DND-41 (cell line): ENCODE measurements at regions not wholly inside any gene's neighbourhood (a gene's known extent, or its start where the extent isn't known, plus 50 kb on each side); places are given as distances from the start of the nearest gene placed in this dataset.

ENCODE experiments used
- ATAC-seq: fragments of 200-7000 bp; cut with Tn5 transposase; 3 replicates; pipeline ENCODE4 v1.9.1; 2021; ENCODE audit warnings: low read depth; ENCODE audit not compliant: insufficient read depth
- DNase-seq: peaks from one replicate; pipeline ENCODE4 v3.0.0-alpha.2; 2020
- H2AFZ ChIP-seq: 2 replicates; pipeline ENCODE4 v1.6.0; 2012; ENCODE audit warnings: low read depth, low read length
- H3K27ac ChIP-seq: 2 replicates; pipeline ENCODE4 v1.5.1; 2012; ENCODE audit warnings: low read length, inconsistent platforms
- H3K27me3 ChIP-seq: fragments of 200-600 bp; sonication (generic); 2 replicates; pipeline ENCODE4 v1.6.0; 2012; ENCODE audit warnings: low read length, mild to moderate bottlenecking, inconsistent platforms; ENCODE audit not compliant: insufficient read depth, poor library complexity
- H3K36me3 ChIP-seq: 2 replicates; pipeline ENCODE4 v1.5.1; 2012; ENCODE audit warnings: low read length, inconsistent platforms; ENCODE audit not compliant: insufficient read depth
- H3K4me1 ChIP-seq: 2 replicates; pipeline ENCODE4 v1.5.1; 2012; ENCODE audit warnings: mild to moderate bottlenecking, low read length; ENCODE audit not compliant: insufficient read depth
- H3K4me2 ChIP-seq: 2 replicates; pipeline ENCODE4 v1.6.0; 2012; ENCODE audit warnings: mild to moderate bottlenecking, moderate library complexity, low read length, inconsistent platforms; ENCODE audit not compliant: insufficient read depth
- H3K4me3 ChIP-seq, 2 experiments: fragments of 200-600 bp in 1 of 2; shearing (Covaris generic) in 1 of 2; 2 replicates each; pipeline ENCODE4 v1.5.1; 2012 to 2016; ENCODE audit warnings: inconsistent platforms in 2 of 2, low read length in 2 of 2, mild to moderate bottlenecking in 2 of 2, low read depth in 1 of 2, moderate library complexity in 1 of 2
- H3K79me2 ChIP-seq: 2 replicates; pipeline ENCODE4 v1.6.0; 2012; ENCODE audit warnings: low read length, inconsistent platforms; ENCODE audit not compliant: insufficient read depth
- H3K9ac ChIP-seq: 2 replicates; pipeline ENCODE4 v1.6.0; 2012; ENCODE audit warnings: low read depth, mild to moderate bottlenecking, inconsistent platforms, low read length, moderate library complexity
- H3K9me3 ChIP-seq: 2 replicates; pipeline ENCODE4 v1.5.1; 2012; ENCODE audit warnings: low read length, moderate library complexity, mild to moderate bottlenecking, inconsistent platforms; ENCODE audit not compliant: insufficient read depth, severe bottlenecking
- H4K20me1 ChIP-seq: 2 replicates; pipeline ENCODE4 v1.6.0; 2012; ENCODE audit warnings: low read length; ENCODE audit not compliant: insufficient read depth
- EZH2 ChIP-seq: IDR thresholded peaks from 3 replicates; pipeline ENCODE4 v1.6.1; 2012; ENCODE audit warnings: borderline replicate concordance, low read depth, mild to moderate bottlenecking, moderate library complexity, low read length, inconsistent platforms; ENCODE audit not compliant: severe bottlenecking
- TF ChIP-seq, protein P1 (sequence below): IDR thresholded peaks from 2 replicates; pipeline ENCODE4 v1.5.1; 2012; ENCODE audit warnings: borderline replicate concordance, low read length, moderate library complexity, mild to moderate bottlenecking; ENCODE audit not compliant: poor library complexity, severe bottlenecking; ENCODE audit errors: extremely low read depth

- H3K9ac ChIP-seq, result no peak overlapping the region
- TF ChIP-seq, protein P1, sequence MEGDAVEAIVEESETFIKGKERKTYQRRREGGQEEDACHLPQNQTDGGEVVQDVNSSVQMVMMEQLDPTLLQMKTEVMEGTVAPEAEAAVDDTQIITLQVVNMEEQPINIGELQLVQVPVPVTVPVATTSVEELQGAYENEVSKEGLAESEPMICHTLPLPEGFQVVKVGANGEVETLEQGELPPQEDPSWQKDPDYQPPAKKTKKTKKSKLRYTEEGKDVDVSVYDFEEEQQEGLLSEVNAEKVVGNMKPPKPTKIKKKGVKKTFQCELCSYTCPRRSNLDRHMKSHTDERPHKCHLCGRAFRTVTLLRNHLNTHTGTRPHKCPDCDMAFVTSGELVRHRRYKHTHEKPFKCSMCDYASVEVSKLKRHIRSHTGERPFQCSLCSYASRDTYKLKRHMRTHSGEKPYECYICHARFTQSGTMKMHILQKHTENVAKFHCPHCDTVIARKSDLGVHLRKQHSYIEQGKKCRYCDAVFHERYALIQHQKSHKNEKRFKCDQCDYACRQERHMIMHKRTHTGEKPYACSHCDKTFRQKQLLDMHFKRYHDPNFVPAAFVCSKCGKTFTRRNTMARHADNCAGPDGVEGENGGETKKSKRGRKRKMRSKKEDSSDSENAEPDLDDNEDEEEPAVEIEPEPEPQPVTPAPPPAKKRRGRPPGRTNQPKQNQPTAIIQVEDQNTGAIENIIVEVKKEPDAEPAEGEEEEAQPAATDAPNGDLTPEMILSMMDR, result no peak
- no peak for TF ChIP-seq EZH2
- no peak overlapping the region for H3K27ac ChIP-seq
- ATAC-seq, result no peak
- no peaks in the 10 kb centered on the region for H3K27me3 ChIP-seq
- H3K36me3 ChIP-seq, result no peaks in the 10 kb centered on the region
- H4K20me1 ChIP-seq, result no peaks in the 10 kb centered on the region
- no peaks in the 10 kb centered on the region for H3K79me2 ChIP-seq
- peaks cover 13% of the 10 kb centered on the region for H3K4me1 ChIP-seq
- no peak overlapping the region for H3K4me2 ChIP-seq
- H2AFZ ChIP-seq, result no peak overlapping the region
- DNase-seq, result no peak
- no peak overlapping the region for H3K4me3 ChIP-seq
- H3K9me3 ChIP-seq, result no peaks in the 10 kb centered on the region
Measured at GRCh38 chr11:127639916-127640315, 639.3 kb upstream of the KIRREL3 start.

GRCh38 chr11:127632976-127633680, 632.6 kb upstream of the KIRREL3 start:
- Histone ChIP-seq H3K4me1 (peaks cover 3% of the 10 kb centered on the region; the same call in 1 of the 2 replicates), H3K9me3 (no peaks in the 10 kb centered on the region), H3K9ac (no peak overlapping the region), H3K36me3 (no peaks in the 10 kb centered on the region), H3K4me2 (no peak overlapping the region), H3K79me2 (no peaks in the 10 kb centered on the region), H3K27me3 (no peaks in the 10 kb centered on the region), H3K27ac (no peak overlapping the region), H2AFZ (no peak overlapping the region), H4K20me1 (no peaks in the 10 kb centered on the region), H3K4me3 (no peak overlapping the region)
- no peak for ATAC-seq
- no peak for DNase-seq
- TF ChIP-seq, protein P1, result no peak
- no peak for TF ChIP-seq EZH2

- ATAC-seq (no peak), DNase-seq (no peak)
- no peak overlapping the region for H3K4me2 ChIP-seq
- H3K9ac ChIP-seq, result no peak overlapping the region
- no peaks in the 10 kb centered on the region for H3K9me3 ChIP-seq
- peaks cover 8% of the 10 kb centered on the region; the same call in 1 of the 2 replicates for H3K4me1 ChIP-seq
- TF ChIP-seq, protein P1, result no peak
- TF ChIP-seq EZH2, result no peak
- no peak overlapping the region for H2AFZ ChIP-seq
- no peaks in the 10 kb centered on the region for H3K27me3 ChIP-seq
- no peaks in the 10 kb centered on the region for H3K36me3 ChIP-seq
- H3K27ac ChIP-seq, result no peak overlapping the region
- no peak overlapping the region for H3K4me3 ChIP-seq
- no peaks in the 10 kb centered on the region for H4K20me1 ChIP-seq
- H3K79me2 ChIP-seq, result no peaks in the 10 kb centered on the region
Measured at GRCh38 chr11:127632546-127632945, 632.0 kb upstream of the KIRREL3 start.

DNA sequence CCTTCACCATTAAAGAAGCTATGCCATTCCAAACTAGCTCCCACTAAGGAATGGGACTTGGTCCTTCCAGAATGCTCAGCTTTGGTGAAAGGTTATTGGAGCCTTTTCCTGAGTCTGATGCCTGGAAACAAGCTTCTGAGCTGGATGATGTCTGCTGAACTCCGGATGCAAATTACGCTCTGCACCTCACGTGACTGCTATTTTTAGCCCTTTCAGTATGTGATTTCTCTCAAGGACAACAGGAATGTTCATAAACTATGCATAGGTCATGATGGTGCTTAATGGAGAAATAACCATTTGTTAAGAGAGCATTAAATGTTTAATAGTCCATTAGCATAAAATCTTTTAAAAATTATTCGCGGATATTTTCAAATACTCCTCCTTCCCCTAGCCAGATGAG, 631.4 kb upstream of the KIRREL3 start:
- H4K20me1 ChIP-seq, result no peaks in the 10 kb centered on the region
- H3K27ac ChIP-seq, result no peak overlapping the region
- ATAC-seq, result no peak
- H3K4me3 ChIP-seq, result no peak overlapping the region
- TF ChIP-seq EZH2, result no peak
- TF ChIP-seq, protein P1, result no peak
- peaks cover 12% of the 10 kb centered on the region for H3K4me1 ChIP-seq
- no peaks in the 10 kb centered on the region for H3K79me2 ChIP-seq
- H3K9ac ChIP-seq, result no peak overlapping the region
- H3K36me3 ChIP-seq, result no peaks in the 10 kb centered on the region
- H3K27me3 ChIP-seq, result no peaks in the 10 kb centered on the region
- H3K9me3 ChIP-seq, result no peaks in the 10 kb centered on the region
- H2AFZ ChIP-seq, result no peak overlapping the region
- no peak for DNase-seq
- H3K4me2 ChIP-seq, result no peak overlapping the region
